ENCODE measurements at regions not wholly inside any gene's neighbourhood (a gene's known extent, or its start where the extent isn't known, plus 50 kb on each side); places are given as distances from the start of the nearest gene placed in this dataset.

DNA sequence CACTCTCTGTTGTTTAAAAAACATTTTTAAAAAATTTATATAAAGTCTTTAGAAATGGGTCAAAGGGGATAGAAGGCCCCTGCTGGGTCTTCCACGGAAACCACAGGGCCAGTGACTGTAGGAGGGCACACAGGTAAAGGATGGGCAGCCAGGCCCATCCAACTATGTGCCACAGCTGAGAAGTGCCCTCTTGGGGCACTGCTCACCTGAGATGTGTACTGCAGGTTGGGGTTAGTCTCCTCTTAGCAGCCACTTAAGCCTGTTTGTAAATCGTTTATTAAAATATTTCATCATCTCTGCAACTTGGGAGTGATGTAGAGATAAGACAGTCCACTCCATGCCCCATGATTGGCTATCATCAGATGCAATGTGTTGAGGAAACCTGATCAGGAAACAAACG, 222.4 kb downstream of the DIRAS2 start:
- TF ChIP-seq, protein P1, sequence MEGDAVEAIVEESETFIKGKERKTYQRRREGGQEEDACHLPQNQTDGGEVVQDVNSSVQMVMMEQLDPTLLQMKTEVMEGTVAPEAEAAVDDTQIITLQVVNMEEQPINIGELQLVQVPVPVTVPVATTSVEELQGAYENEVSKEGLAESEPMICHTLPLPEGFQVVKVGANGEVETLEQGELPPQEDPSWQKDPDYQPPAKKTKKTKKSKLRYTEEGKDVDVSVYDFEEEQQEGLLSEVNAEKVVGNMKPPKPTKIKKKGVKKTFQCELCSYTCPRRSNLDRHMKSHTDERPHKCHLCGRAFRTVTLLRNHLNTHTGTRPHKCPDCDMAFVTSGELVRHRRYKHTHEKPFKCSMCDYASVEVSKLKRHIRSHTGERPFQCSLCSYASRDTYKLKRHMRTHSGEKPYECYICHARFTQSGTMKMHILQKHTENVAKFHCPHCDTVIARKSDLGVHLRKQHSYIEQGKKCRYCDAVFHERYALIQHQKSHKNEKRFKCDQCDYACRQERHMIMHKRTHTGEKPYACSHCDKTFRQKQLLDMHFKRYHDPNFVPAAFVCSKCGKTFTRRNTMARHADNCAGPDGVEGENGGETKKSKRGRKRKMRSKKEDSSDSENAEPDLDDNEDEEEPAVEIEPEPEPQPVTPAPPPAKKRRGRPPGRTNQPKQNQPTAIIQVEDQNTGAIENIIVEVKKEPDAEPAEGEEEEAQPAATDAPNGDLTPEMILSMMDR (IDR thresholded peaks at IDR 0.05; ENCODE audit: control extremely low read depth in 1 of 3, insufficient read depth in 1 of 3, low read depth in 1 of 3, low read length in 3 of 3): no peak
- TF ChIP-seq RAD21 (IDR thresholded peaks at IDR 0.05 in 1 of 2, conservative IDR thresholded peaks at IDR 0.05 in 1 of 2; ENCODE audit: low read depth in 2 of 2, low read length in 2 of 2): no peak
- no peak for TF ChIP-seq EZH2 (IDR thresholded peaks at IDR 0.05; ENCODE audit: low read depth, low read length, severe bottlenecking)
- TF ChIP-seq NANOG (IDR thresholded peaks at IDR 0.05; ENCODE audit: insufficient read depth, low read depth, low read length, poor library complexity, severe bottlenecking): no peak
- TF ChIP-seq ZNF274 (IDR thresholded peaks at IDR 0.05; ENCODE audit: borderline replicate concordance, extremely low read depth, low read length): no peak
- TF ChIP-seq EGR1 (IDR thresholded peaks at IDR 0.05; ENCODE audit: borderline replicate concordance, low read depth, low read length): no peak
- no peak for TF ChIP-seq POLR2A (IDR thresholded peaks at IDR 0.05; ENCODE audit: control extremely low read depth in 1 of 2, low read depth in 2 of 2, low read length in 2 of 2)
- no peak for TF ChIP-seq CEBPB (IDR thresholded peaks at IDR 0.05; ENCODE audit: low read depth, low read length)
- no peak for TF ChIP-seq EP300 (IDR thresholded peaks at IDR 0.05; ENCODE audit: borderline replicate concordance in 1 of 2, low read depth in 2 of 2, low read length in 2 of 2)
- TF ChIP-seq CHD2 (IDR thresholded peaks at IDR 0.05; ENCODE audit: low read length): no peak

All from H1 (cell line).